ENCODE measurements at regions not wholly inside any gene's neighbourhood (a gene's known extent, or its start where the extent isn't known, plus 50 kb on each side); places are given as distances from the start of the nearest gene placed in this dataset.
"Not testable (repeated sequence)": the region's sequence is repeated elsewhere in the genome, so short reads cannot be mapped to it uniquely, and the experiment has no call there.

DNA sequence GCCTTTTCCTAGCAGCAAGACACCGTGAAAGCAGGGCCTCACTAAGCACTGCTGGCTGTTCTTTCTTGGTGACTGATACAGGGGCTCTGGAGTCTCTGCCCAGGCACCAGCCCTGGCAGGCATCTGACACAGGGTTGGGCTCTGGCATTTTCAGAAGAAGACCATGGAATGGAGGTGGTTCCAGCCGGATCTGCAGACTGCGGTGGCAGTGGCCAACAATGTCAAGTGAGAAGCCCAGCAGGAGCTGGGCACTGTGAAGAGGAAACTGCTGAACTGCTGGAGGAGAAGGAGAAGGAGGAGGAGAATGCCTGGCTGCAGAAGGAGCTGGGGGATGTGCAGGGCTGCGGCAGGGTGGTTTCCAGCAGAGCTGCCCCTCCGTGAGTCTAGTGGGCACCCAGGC lies 101.8 kb downstream of the TBC1D26 start:
- CTCF ChIA-PET (ENCODE audit: low intra/inter-chr PET ratio, low total read pairs); DNase-seq (ENCODE audit: low spot score); POLR2A ChIA-PET; H3K36me3 ChIP-seq (replicated peaks in 1 of 2; ENCODE audit: control insufficient read depth in 1 of 2, insufficient read depth in 2 of 2, low read length in 2 of 2); H3K4me3 ChIP-seq (replicated peaks in 1 of 3; ENCODE audit: insufficient read depth in 1 of 3, low read depth in 2 of 3, low read length in 3 of 3); H3K79me2 ChIP-seq (ENCODE audit: insufficient read depth, low read length); intact Hi-C loops (cut with micrococcal nuclease; ENCODE audit: unreplicated experiment); H2AFZ ChIP-seq (ENCODE audit: low read length); H3K9me3 ChIP-seq (ENCODE audit: low read length); H3K27ac ChIP-seq (ENCODE audit: extremely low read length, insufficient read depth, low read length); H3K27me3 ChIP-seq (ENCODE audit: control insufficient read depth in 1 of 2, insufficient read depth in 2 of 2, low read length in 2 of 2); H3K4me2 ChIP-seq (ENCODE audit: low read depth, low read length); ATAC-seq; H4K20me1 ChIP-seq (ENCODE audit: insufficient read depth, low read length); FAIRE-seq; H3K9ac ChIP-seq (ENCODE audit: insufficient read depth, low read depth, low read length); BruUV-seq (replicated peaks); H3K4me1 ChIP-seq (ENCODE audit: insufficient read depth, low read length): not testable (repeated sequence)
- in situ Hi-C loops (cut with HindIII; ENCODE audit: extremely low pct_ligation_motif_present, low pct_unique_long_range_greater_than_20kb): loop anchor here (25.0 kb wide), 1 partner anchor 103 kb away; the partner anchor contains the start of gene ADORA2B
- WGBS (ENCODE audit: low lambda C conversion rate): 38% methylated on average over 3 of the region's 5 CpGs

DNA sequence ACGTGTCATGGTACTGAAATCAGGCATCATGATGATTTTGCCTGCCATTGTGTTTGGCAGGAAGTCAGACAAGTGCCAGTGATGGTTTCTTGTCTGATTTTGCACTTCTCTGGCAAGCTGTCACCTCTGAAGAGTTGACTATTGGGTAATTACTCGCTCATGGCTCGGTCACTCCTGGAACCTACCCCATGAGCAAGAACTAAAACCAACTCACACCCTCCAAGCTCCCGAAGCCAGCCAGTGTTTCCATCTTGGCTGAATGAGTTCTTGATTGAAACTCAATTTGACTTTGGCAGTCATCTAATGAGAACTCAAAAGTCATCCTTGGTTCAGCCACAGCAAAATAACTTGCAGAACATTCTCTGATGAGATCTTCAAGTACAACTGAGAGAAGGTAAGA lies 103.4 kb downstream of the TBC1D26 start:
- POLR2A ChIA-PET; FAIRE-seq; H3K4me1 ChIP-seq (ENCODE audit: insufficient read depth, low read length); H3K79me2 ChIP-seq (ENCODE audit: insufficient read depth, low read length); H3K4me2 ChIP-seq (ENCODE audit: low read depth, low read length); intact Hi-C loops (cut with micrococcal nuclease; ENCODE audit: unreplicated experiment); H2AFZ ChIP-seq (ENCODE audit: low read length); H3K4me3 ChIP-seq (replicated peaks in 1 of 3; ENCODE audit: insufficient read depth in 1 of 3, low read depth in 2 of 3, low read length in 3 of 3); H3K9me3 ChIP-seq (ENCODE audit: low read length); H3K27me3 ChIP-seq (ENCODE audit: control insufficient read depth in 1 of 2, insufficient read depth in 2 of 2, low read length in 2 of 2); BruUV-seq (replicated peaks); ATAC-seq; H3K36me3 ChIP-seq (replicated peaks in 1 of 2; ENCODE audit: control insufficient read depth in 1 of 2, insufficient read depth in 2 of 2, low read length in 2 of 2); H3K9ac ChIP-seq (ENCODE audit: insufficient read depth, low read depth, low read length); H4K20me1 ChIP-seq (ENCODE audit: insufficient read depth, low read length); CTCF ChIA-PET (ENCODE audit: low intra/inter-chr PET ratio, low total read pairs); H3K27ac ChIP-seq (ENCODE audit: extremely low read length, insufficient read depth, low read length); DNase-seq (ENCODE audit: low spot score): not testable (repeated sequence)
- 0% methylated on average over 1 of the region's 4 CpGs for WGBS (ENCODE audit: low lambda C conversion rate)
- in situ Hi-C loops (cut with HindIII; ENCODE audit: extremely low pct_ligation_motif_present, low pct_unique_long_range_greater_than_20kb): loop anchor here (25.0 kb wide), 1 partner anchor 102 kb away; the partner anchor contains the start of gene ADORA2B

DNA sequence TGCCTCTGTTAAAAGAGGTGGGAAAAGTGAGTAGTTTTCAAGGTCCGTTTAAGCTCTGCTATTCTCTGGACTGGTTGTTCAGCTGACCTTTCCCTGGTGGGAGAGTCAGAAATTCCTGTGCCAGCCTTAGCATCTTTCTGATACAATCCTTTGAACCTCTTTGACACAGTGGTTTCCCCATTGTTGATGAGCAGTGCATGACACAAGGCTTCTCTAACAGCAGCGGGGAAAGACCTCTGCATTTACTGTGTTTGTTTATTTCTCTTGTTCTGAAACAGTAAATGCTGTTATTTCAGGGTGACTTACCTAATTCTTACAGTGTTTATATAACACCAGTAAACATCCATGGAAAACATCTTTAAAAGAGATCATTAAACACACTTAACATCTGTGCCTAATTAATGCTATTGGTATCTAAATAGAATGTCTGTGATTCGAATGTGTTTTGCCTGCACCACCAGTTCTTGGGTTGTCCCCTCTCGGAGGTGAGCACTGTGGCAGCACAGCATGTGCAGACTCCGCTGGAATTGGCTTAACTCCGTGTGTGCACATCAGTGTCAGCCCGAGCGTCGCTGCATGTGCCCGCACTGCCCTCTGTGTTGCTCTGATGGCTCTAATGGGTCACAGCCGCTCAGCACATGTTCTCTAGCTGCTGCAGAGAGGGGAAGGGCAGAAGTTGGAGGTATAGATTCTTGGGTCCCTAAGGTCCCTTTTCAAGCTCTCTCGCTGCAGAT lies 104.3 kb downstream of the TBC1D26 start:
- H3K4me3 ChIP-seq (replicated peaks in 1 of 3; ENCODE audit: insufficient read depth in 1 of 3, low read depth in 2 of 3, low read length in 3 of 3); H3K9me3 ChIP-seq (ENCODE audit: low read length); H4K20me1 ChIP-seq (ENCODE audit: insufficient read depth, low read length); BruUV-seq (replicated peaks); CTCF ChIA-PET (ENCODE audit: low intra/inter-chr PET ratio, low total read pairs); H3K79me2 ChIP-seq (ENCODE audit: insufficient read depth, low read length); H3K27me3 ChIP-seq (ENCODE audit: control insufficient read depth in 1 of 2, insufficient read depth in 2 of 2, low read length in 2 of 2); DNase-seq (ENCODE audit: low spot score); H3K9ac ChIP-seq (ENCODE audit: insufficient read depth, low read depth, low read length); H2AFZ ChIP-seq (ENCODE audit: low read length); H3K4me1 ChIP-seq (ENCODE audit: insufficient read depth, low read length); FAIRE-seq; POLR2A ChIA-PET; intact Hi-C loops (cut with micrococcal nuclease; ENCODE audit: unreplicated experiment); H3K36me3 ChIP-seq (replicated peaks in 1 of 2; ENCODE audit: control insufficient read depth in 1 of 2, insufficient read depth in 2 of 2, low read length in 2 of 2); H3K4me2 ChIP-seq (ENCODE audit: low read depth, low read length); ATAC-seq; H3K27ac ChIP-seq (ENCODE audit: extremely low read length, insufficient read depth, low read length): not testable (repeated sequence)
- 29% methylated on average over 4 of the region's 12 CpGs for WGBS (ENCODE audit: low lambda C conversion rate)
- in situ Hi-C loops (cut with HindIII; ENCODE audit: extremely low pct_ligation_motif_present, low pct_unique_long_range_greater_than_20kb): loop anchor here (25.0 kb wide), 1 partner anchor 101 kb away; the partner anchor contains the start of gene ADORA2B

DNA sequence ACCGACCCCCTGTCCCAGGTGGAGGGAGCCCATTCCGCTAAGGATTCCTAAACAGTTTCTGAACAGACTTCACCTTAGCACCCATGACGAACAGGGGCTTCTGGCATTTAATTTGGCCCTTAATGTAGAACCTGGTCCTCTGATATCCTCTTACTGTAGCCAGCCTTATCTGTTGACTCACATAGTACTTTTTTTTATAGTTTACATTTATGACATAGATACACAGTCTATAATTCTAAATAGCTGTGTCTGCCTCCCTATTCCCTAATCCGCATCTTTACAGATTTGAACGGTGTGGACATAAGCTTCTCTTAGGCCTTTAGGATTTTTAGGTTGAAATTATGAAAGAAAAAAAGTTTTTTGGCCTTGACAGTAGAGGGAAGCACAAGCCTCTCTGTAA lies 104.9 kb downstream of the TBC1D26 start:
- WGBS (ENCODE audit: low lambda C conversion rate): 73% methylated on average over 5 of the region's 5 CpGs
- H4K20me1 ChIP-seq (ENCODE audit: insufficient read depth, low read length); H3K27ac ChIP-seq (ENCODE audit: extremely low read length, insufficient read depth, low read length); BruUV-seq (replicated peaks); H3K4me1 ChIP-seq (ENCODE audit: insufficient read depth, low read length); intact Hi-C loops (cut with micrococcal nuclease; ENCODE audit: unreplicated experiment); DNase-seq (ENCODE audit: low spot score); ATAC-seq; H3K9ac ChIP-seq (ENCODE audit: insufficient read depth, low read depth, low read length); CTCF ChIA-PET (ENCODE audit: low intra/inter-chr PET ratio, low total read pairs); H3K36me3 ChIP-seq (replicated peaks in 1 of 2; ENCODE audit: control insufficient read depth in 1 of 2, insufficient read depth in 2 of 2, low read length in 2 of 2); H3K4me3 ChIP-seq (replicated peaks in 1 of 3; ENCODE audit: insufficient read depth in 1 of 3, low read depth in 2 of 3, low read length in 3 of 3); FAIRE-seq; POLR2A ChIA-PET; H3K27me3 ChIP-seq (ENCODE audit: control insufficient read depth in 1 of 2, insufficient read depth in 2 of 2, low read length in 2 of 2); H3K79me2 ChIP-seq (ENCODE audit: insufficient read depth, low read length); H3K4me2 ChIP-seq (ENCODE audit: low read depth, low read length); H2AFZ ChIP-seq (ENCODE audit: low read length); H3K9me3 ChIP-seq (ENCODE audit: low read length): not testable (repeated sequence)
- in situ Hi-C loops (cut with HindIII; ENCODE audit: extremely low pct_ligation_motif_present, low pct_unique_long_range_greater_than_20kb): loop anchor here (25.0 kb wide), 1 partner anchor 100 kb away; the partner anchor contains the start of gene ADORA2B
